ENCODE measurements at regions not wholly inside any gene's neighbourhood (a gene's known extent, or its start where the extent isn't known, plus 50 kb on each side); places are given as distances from the start of the nearest gene placed in this dataset.

DNA sequence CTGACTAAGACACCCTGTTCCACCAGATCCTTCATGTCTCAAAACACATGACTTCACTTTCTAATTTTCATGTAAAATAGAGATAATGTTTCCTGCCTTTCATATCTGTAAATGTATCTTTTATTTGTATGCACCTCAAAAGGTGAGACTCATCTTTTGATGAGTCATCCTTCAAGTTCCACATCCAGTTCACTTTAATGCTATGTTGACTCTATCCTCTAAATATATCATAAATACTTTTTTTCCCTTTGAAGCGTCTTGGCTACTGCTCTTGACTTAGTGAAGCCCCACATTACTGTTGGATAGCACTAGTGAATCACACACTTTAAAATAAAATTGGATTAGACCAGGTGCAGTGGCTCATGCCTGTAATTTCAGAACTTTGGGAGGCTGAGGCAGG lies 741.1 kb downstream of the VGLL3 start:
- no peaks in the 10 kb centered on the region for H3K4me1 ChIP-seq (ENCODE audit: insufficient read depth, low read length, poor library complexity, severe bottlenecking)
- intact Hi-C loops (cut with micrococcal nuclease; ENCODE audit: unreplicated experiment): no loop called here
- ChIA-PET CTCF (no interaction called here), POLR2A (ENCODE audit: low non-redundant PET) (no interaction called here)
- H3K27me3 ChIP-seq (replicated peaks; ENCODE audit: insufficient read depth, low read depth, low read length, poor library complexity): no peaks in the 10 kb centered on the region
- no peak overlapping the region for H3K4me3 ChIP-seq (ENCODE audit: low read depth, low read length, poor library complexity, severe bottlenecking)
- H3K36me3 ChIP-seq (ENCODE audit: insufficient read depth, low read length, poor library complexity, severe bottlenecking): no peaks in the 10 kb centered on the region
- H3K27ac ChIP-seq (ENCODE audit: low read depth, low read length, poor library complexity, severe bottlenecking): no peak overlapping the region
- BruUV-seq (replicated peaks): no TSS peak
- no peak for DNase-seq (ENCODE audit: low spot score)
- TF ChIP-seq EZH2 (IDR thresholded peaks at IDR 0.05; ENCODE audit: borderline replicate concordance, low read depth, low read length, poor library complexity, severe bottlenecking): no peak
- TF ChIP-seq, protein P1, sequence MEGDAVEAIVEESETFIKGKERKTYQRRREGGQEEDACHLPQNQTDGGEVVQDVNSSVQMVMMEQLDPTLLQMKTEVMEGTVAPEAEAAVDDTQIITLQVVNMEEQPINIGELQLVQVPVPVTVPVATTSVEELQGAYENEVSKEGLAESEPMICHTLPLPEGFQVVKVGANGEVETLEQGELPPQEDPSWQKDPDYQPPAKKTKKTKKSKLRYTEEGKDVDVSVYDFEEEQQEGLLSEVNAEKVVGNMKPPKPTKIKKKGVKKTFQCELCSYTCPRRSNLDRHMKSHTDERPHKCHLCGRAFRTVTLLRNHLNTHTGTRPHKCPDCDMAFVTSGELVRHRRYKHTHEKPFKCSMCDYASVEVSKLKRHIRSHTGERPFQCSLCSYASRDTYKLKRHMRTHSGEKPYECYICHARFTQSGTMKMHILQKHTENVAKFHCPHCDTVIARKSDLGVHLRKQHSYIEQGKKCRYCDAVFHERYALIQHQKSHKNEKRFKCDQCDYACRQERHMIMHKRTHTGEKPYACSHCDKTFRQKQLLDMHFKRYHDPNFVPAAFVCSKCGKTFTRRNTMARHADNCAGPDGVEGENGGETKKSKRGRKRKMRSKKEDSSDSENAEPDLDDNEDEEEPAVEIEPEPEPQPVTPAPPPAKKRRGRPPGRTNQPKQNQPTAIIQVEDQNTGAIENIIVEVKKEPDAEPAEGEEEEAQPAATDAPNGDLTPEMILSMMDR (conservative IDR thresholded peaks at IDR 0.05; ENCODE audit: low read depth, low read length): no peak
- H3K9me3 ChIP-seq (ENCODE audit: low read depth, low read length, poor library complexity, severe bottlenecking): no peaks in the 10 kb centered on the region

- H3K27ac ChIP-seq (ENCODE audit: low read depth, low read length, poor library complexity, severe bottlenecking): no peak overlapping the region
- H3K36me3 ChIP-seq (ENCODE audit: insufficient read depth, low read length, poor library complexity, severe bottlenecking): no peaks in the 10 kb centered on the region
- intact Hi-C loops (cut with micrococcal nuclease; ENCODE audit: unreplicated experiment): loop anchor here (1.0 kb wide), 1 partner anchor 424 kb away; no protein-coding TSS in a partner anchor
- no peaks in the 10 kb centered on the region for H3K27me3 ChIP-seq (replicated peaks; ENCODE audit: insufficient read depth, low read depth, low read length, poor library complexity)
- peak; percentile 19 for DNase-seq (ENCODE audit: low spot score)
- no peak overlapping the region for H3K4me3 ChIP-seq (ENCODE audit: low read depth, low read length, poor library complexity, severe bottlenecking)
- no peaks in the 10 kb centered on the region for H3K4me1 ChIP-seq (ENCODE audit: insufficient read depth, low read length, poor library complexity, severe bottlenecking)
- no peaks in the 10 kb centered on the region for H3K9me3 ChIP-seq (ENCODE audit: low read depth, low read length, poor library complexity, severe bottlenecking)
- ChIA-PET CTCF (no interaction called here), POLR2A (ENCODE audit: low non-redundant PET) (no interaction called here)
- no peak for TF ChIP-seq EZH2 (IDR thresholded peaks at IDR 0.05; ENCODE audit: borderline replicate concordance, low read depth, low read length, poor library complexity, severe bottlenecking)
- TF ChIP-seq, protein P1 (conservative IDR thresholded peaks at IDR 0.05; ENCODE audit: low read depth, low read length): peak; percentile 49
- no TSS peak for BruUV-seq (replicated peaks)
Measured at GRCh38 chr3:86245360-86245759, 745.6 kb downstream of the VGLL3 start.

GRCh38 chr3:86244905-86245304 lies 746.0 kb downstream of the VGLL3 start:
- DNase-seq (ENCODE audit: low spot score): no peak
- CTCF ChIA-PET: interaction anchor here (0.6 kb wide), 1 partner anchor 652 kb away, joined by 5 read pairs; no protein-coding TSS in a partner anchor
- H3K4me1 ChIP-seq (ENCODE audit: insufficient read depth, low read length, poor library complexity, severe bottlenecking): no peaks in the 10 kb centered on the region
- H3K27ac ChIP-seq (ENCODE audit: low read depth, low read length, poor library complexity, severe bottlenecking): no peak overlapping the region
- POLR2A ChIA-PET (ENCODE audit: low non-redundant PET): no interaction called here
- BruUV-seq (replicated peaks): no TSS peak
- no peaks in the 10 kb centered on the region for H3K27me3 ChIP-seq (replicated peaks; ENCODE audit: insufficient read depth, low read depth, low read length, poor library complexity)
- H3K36me3 ChIP-seq (ENCODE audit: insufficient read depth, low read length, poor library complexity, severe bottlenecking): no peaks in the 10 kb centered on the region
- H3K9me3 ChIP-seq (ENCODE audit: low read depth, low read length, poor library complexity, severe bottlenecking): no peaks in the 10 kb centered on the region
- TF ChIP-seq, protein P1 (conservative IDR thresholded peaks at IDR 0.05; ENCODE audit: low read depth, low read length): no peak
- no peak for TF ChIP-seq EZH2 (IDR thresholded peaks at IDR 0.05; ENCODE audit: borderline replicate concordance, low read depth, low read length, poor library complexity, severe bottlenecking)
- intact Hi-C loops (cut with micrococcal nuclease; ENCODE audit: unreplicated experiment): loop anchor here (1.0 kb wide), 1 partner anchor 424 kb away; no protein-coding TSS in a partner anchor
- H3K4me3 ChIP-seq (ENCODE audit: low read depth, low read length, poor library complexity, severe bottlenecking): no peak overlapping the region
